Activated CD8-positive, alpha-beta T cell treated with anti-CD3 and anti-CD28 coated beads for 36 hours (primary cell): ENCODE measurements at regions not wholly inside any gene's neighbourhood (a gene's known extent, or its start where the extent isn't known, plus 50 kb on each side); places are given as distances from the start of the nearest gene placed in this dataset.

ENCODE experiments used
- ATAC-seq: fragments of 200-7000 bp; cut with Tn5 transposase; one replicate; pipeline ENCODE4 v1.10.0; 2021; ENCODE audit warnings: mild to moderate bottlenecking, moderate library complexity
- CTCF ChIA-PET: fragments of 350-600 bp; sonication (Branson Sonifier 250); formaldehyde crosslinking; loops from one replicate; lab custom pipeline; 2021; ENCODE audit warnings: antibody characterized with exemption; lab: Charles Lee
- POLR2A ChIA-PET: fragments of 350-600 bp; sonication (Branson Sonifier 250); formaldehyde crosslinking; loops from one replicate; lab custom pipeline; 2021; ENCODE audit warnings: antibody characterized with exemption; lab: Charles Lee
- DNase-seq: peaks from one replicate; pipeline ENCODE4 v3.0.0-alpha.2; 2020
- H3K27ac Mint-ChIP-seq: one replicate; pipeline ENCODE4 v1.8.0; 2021; ENCODE audit warnings: mild to moderate bottlenecking, mixed read lengths
- H3K27me3 Mint-ChIP-seq: one replicate; pipeline ENCODE4 v1.8.0; 2021; ENCODE audit warnings: mixed read lengths
- H3K36me3 Mint-ChIP-seq: one replicate; pipeline ENCODE4 v1.8.0; 2021; ENCODE audit warnings: low read depth, mixed read lengths
- H3K4me1 Mint-ChIP-seq: one replicate; pipeline ENCODE4 v1.8.0; 2021; ENCODE audit warnings: low read depth, mixed read lengths
- H3K4me3 Mint-ChIP-seq: one replicate; pipeline ENCODE4 v1.8.0; 2021; ENCODE audit warnings: mild to moderate bottlenecking, moderate library complexity, mixed read lengths
- H3K9me3 Mint-ChIP-seq: one replicate; pipeline ENCODE4 v1.8.0; 2021; ENCODE audit warnings: mixed read lengths
- intact Hi-C: fragments of 100-400 bp; cut with micrococcal nuclease; formaldehyde crosslinking; loops from one replicate; pipeline ENCODE4 v1.10.0; 2022
- TF ChIP-seq, protein P1 (sequence below): fragments of 200-600 bp; IDR thresholded peaks from one replicate; pipeline ENCODE4 v1.8.0; 2022; ENCODE audit warnings: antibody characterized with exemption, mild to moderate bottlenecking

DNA sequence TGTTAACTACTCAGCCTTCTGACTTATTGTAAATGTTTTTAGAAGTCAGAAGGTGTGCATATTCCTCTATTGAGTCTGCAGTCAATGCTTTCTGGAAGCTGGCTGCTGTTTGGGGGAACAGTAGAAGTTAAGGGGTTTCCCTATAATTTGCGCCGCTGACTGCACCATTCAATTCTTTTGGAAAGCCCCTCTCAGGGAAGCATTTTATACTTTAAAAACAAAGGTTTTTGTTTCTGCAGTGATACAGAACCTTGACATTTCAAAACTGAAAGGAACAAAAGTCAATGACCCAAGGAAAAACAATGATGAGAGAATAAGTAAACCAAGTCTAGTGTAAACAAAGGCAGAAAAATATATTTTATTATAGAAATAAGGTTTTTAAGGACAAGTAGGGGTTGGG is 120.8 kb upstream of the TNFAIP3 start:
- POLR2A ChIA-PET, result interaction anchor here (1.8 kb wide), 1 partner anchor 12 kb away, joined by 5 read pairs; no protein-coding TSS in a partner anchor
- Mint-ChIP-seq H3K36me3 (peaks cover 1% of the 10 kb centered on the region), H3K9me3 (no peaks in the 10 kb centered on the region), H3K4me3 (no peak overlapping the region), H3K27me3 (no peaks in the 10 kb centered on the region), H3K27ac (no peak overlapping the region), H3K4me1 (peaks cover 23% of the 10 kb centered on the region)
- CTCF ChIA-PET, result no interaction called here
- ATAC-seq, result no peak
- TF ChIP-seq, protein P1, sequence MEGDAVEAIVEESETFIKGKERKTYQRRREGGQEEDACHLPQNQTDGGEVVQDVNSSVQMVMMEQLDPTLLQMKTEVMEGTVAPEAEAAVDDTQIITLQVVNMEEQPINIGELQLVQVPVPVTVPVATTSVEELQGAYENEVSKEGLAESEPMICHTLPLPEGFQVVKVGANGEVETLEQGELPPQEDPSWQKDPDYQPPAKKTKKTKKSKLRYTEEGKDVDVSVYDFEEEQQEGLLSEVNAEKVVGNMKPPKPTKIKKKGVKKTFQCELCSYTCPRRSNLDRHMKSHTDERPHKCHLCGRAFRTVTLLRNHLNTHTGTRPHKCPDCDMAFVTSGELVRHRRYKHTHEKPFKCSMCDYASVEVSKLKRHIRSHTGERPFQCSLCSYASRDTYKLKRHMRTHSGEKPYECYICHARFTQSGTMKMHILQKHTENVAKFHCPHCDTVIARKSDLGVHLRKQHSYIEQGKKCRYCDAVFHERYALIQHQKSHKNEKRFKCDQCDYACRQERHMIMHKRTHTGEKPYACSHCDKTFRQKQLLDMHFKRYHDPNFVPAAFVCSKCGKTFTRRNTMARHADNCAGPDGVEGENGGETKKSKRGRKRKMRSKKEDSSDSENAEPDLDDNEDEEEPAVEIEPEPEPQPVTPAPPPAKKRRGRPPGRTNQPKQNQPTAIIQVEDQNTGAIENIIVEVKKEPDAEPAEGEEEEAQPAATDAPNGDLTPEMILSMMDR, result no peak
- no peak for DNase-seq
- intact Hi-C loops, result no loop called here

DNA sequence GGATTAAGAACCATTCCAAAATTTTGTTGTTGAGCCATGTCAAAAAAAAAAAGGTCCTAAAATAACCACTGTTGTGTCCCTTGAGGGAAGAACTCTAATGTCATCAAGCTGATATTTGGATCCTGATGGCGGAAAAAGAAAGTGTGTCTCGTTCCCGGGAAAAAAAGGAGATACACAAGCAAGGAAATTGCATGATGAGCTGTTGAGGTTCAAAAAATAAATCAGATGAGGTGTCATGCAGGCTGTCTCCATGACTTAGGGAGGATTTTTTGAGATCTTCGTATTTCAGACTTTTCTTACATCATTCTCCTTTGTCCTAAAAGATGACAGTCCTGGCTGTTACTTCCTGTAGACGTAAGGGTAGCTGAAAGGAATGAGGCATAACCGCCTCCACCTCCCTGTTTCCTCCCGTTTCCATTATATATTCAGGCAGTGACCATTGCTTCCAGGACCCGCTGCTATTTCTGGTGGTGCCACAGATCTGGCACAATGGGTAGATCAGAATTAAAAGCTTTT is 117.3 kb upstream of the TNFAIP3 start:
- intact Hi-C loops, result no loop called here
- ChIA-PET CTCF (interaction anchor here (1.7 kb wide), 1 partner anchor 8 kb away, joined by 5 read pairs; no protein-coding TSS in a partner anchor), POLR2A (no interaction called here)
- Mint-ChIP-seq H3K27me3 (peaks cover 1% of the 10 kb centered on the region), H3K4me1 (peaks cover 15% of the 10 kb centered on the region), H3K27ac (no peak overlapping the region), H3K36me3 (no peaks in the 10 kb centered on the region), H3K9me3 (no peaks in the 10 kb centered on the region), H3K4me3 (no peak overlapping the region)
- no peak for ATAC-seq
- no peak for DNase-seq
- TF ChIP-seq, protein P1, result no peak

DNA sequence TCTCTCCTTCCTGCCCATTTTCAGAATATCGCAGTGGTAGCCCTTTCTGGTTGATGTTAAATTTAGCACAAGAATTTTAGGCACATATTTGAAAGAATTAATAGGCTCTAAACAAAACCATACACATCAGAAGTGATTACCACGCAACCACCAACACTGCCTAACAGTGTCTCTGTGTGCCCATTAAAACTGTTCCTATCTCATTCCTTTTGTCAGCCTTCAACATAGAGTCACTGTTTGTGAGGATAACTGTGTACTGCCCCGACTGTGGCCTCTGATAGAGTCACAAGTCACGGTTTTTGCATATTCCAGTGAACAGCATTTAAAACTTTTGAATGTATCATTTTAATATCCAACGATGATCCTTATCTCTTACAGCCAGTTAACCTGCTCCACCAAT is 116.8 kb upstream of the TNFAIP3 start:
- Mint-ChIP-seq H3K4me3 (no peak overlapping the region), H3K4me1 (peaks cover 9% of the 10 kb centered on the region), H3K36me3 (no peaks in the 10 kb centered on the region), H3K9me3 (no peaks in the 10 kb centered on the region), H3K27ac (no peak overlapping the region), H3K27me3 (peaks cover 1% of the 10 kb centered on the region)
- no peak for ATAC-seq
- TF ChIP-seq, protein P1, result no peak
- intact Hi-C loops, result no loop called here
- no peak for DNase-seq
- CTCF ChIA-PET, result interaction anchor here (2.5 kb wide), 1 partner anchor 42 kb away, joined by 6 read pairs; no protein-coding TSS in a partner anchor
- POLR2A ChIA-PET, result no interaction called here

DNA sequence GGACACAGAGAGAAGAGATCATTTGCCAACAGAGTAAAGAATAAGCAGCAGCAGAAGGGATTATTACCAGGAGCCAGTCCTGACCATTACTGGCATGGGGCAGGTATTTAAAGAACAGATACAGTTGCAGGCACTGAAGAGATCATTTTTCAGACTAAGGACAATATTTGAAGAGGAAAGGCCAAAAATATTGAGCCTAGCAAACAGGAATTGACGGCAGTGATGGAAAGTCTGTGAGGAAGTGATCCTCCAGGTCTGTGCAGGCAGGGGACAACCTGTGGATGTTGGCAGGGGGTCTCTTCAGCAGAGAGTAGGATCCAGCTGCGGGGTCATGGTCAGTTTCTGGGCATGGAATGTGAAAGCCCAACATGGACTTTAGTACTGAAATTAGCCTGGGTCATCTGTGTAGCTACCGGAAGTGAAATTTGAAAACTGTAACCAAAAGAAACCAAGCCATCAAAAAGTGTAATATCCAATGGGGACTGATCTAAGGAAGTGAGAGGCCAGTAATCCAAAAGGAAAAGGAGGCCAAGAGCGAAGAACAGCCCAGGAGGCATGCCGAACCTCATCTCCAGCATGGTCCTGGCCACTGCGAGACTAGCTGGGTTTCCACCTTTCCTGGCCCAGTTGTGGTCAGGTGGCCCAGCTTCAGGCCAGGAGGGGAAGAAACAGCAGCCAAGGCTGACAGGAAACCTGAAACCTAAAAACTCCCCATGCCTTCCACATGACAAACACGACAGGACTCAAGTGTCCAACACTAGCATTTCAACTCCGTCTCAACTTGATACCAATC is 115.1 kb upstream of the TNFAIP3 start:
- Mint-ChIP-seq H3K36me3 (no peaks in the 10 kb centered on the region), H3K9me3 (no peaks in the 10 kb centered on the region), H3K4me3 (no peak overlapping the region), H3K4me1 (peaks cover 2% of the 10 kb centered on the region), H3K27me3 (peaks cover 1% of the 10 kb centered on the region), H3K27ac (no peak overlapping the region)
- POLR2A ChIA-PET, result interaction anchor here (0.6 kb wide), 1 partner anchor 114 kb away, joined by 3 read pairs; no protein-coding TSS in a partner anchor
- intact Hi-C loops, result no loop called here
- CTCF ChIA-PET, result interaction anchor here (0.7 to 2.5 kb wide), 5 partner anchors 10 to 90 kb away, joined by 3 to 6 read pairs (median 4); no protein-coding TSS in a partner anchor
- DNase-seq (no peak), ATAC-seq (no peak)
- TF ChIP-seq, protein P1, result no peak

DNA sequence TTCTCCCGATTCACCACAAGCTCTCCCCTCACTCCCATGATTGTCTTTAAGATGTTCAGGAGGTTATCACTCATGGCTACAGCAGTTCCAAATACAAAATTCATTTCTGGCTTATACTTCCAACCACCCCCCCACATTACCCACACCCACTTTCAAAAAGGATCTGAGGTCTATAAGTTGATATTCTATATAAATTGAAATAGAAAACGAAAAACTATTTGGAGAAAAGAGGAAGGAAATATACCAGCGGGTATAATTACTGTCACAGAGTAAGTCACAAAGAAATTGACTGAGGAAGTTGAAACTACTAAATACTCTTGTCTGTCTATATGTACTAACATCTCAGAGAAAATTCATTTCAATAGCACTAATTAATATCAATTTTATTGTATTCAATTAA is 112.7 kb upstream of the TNFAIP3 start:
- Mint-ChIP-seq H3K27me3 (peaks cover 1% of the 10 kb centered on the region), H3K36me3 (no peaks in the 10 kb centered on the region), H3K4me1 (peaks cover 2% of the 10 kb centered on the region), H3K9me3 (no peaks in the 10 kb centered on the region), H3K4me3 (no peak overlapping the region), H3K27ac (no peak overlapping the region)
- ChIA-PET POLR2A (interaction anchor here (1.1 kb wide), 1 partner anchor 15 kb away, joined by 3 read pairs; no protein-coding TSS in a partner anchor), CTCF (no interaction called here)
- DNase-seq (no peak), ATAC-seq (no peak)
- TF ChIP-seq, protein P1, result no peak
- intact Hi-C loops, result no loop called here
